ENCODE measurements at regions not wholly inside any gene's neighbourhood (a gene's known extent, or its start where the extent isn't known, plus 50 kb on each side); places are given as distances from the start of the nearest gene placed in this dataset.
"Not testable (repeated sequence)": the region's sequence is repeated elsewhere in the genome, so short reads cannot be mapped to it uniquely, and the experiment has no call there.

GRCh38 chr12:14201291-14201690 is 164.2 kb upstream of the ATF7IP start:
- DNase-seq (ENCODE audit: low read depth in 4 of 4, low spot score in 2 of 4), result no peak

GRCh38 chr12:14207905-14208551 is 157.5 kb upstream of the ATF7IP start:
- peak in 2 of 4 donors; percentile 29 to 39 for DNase-seq (ENCODE audit: low read depth in 4 of 4, low spot score in 2 of 4)

GRCh38 chr12:14211947-14212387 is 153.5 kb upstream of the ATF7IP start:
- no peak for DNase-seq (ENCODE audit: low read depth in 4 of 4, low spot score in 2 of 4)

GRCh38 chr12:14213542-14213941 is 151.9 kb upstream of the ATF7IP start:
- no peak for DNase-seq (ENCODE audit: low read depth in 4 of 4, low spot score in 2 of 4)

- no peak for DNase-seq (ENCODE audit: low read depth in 4 of 4, low spot score in 2 of 4)
Measured at GRCh38 chr12:14214495-14214894, 151.0 kb upstream of the ATF7IP start.

- DNase-seq (ENCODE audit: low read depth in 4 of 4, low spot score in 2 of 4), result not testable (repeated sequence)
Measured at GRCh38 chr12:14215949-14216348, 149.5 kb upstream of the ATF7IP start.

GRCh38 chr12:14216405-14217294 is 148.8 kb upstream of the ATF7IP start:
- no peak for DNase-seq (ENCODE audit: low read depth in 4 of 4, low spot score in 2 of 4)

- DNase-seq (ENCODE audit: low read depth in 4 of 4, low spot score in 2 of 4), result no peak
Measured at GRCh38 chr12:14219156-14219555, 146.3 kb upstream of the ATF7IP start.

GRCh38 chr12:14219670-14220069 is 145.8 kb upstream of the ATF7IP start:
- DNase-seq (ENCODE audit: low read depth in 4 of 4, low spot score in 2 of 4), result not testable (repeated sequence)

GRCh38 chr12:14225064-14225463 is 140.4 kb upstream of the ATF7IP start:
- no peak for DNase-seq (ENCODE audit: low read depth in 4 of 4, low spot score in 2 of 4)

- not testable (repeated sequence) for DNase-seq (ENCODE audit: low read depth in 4 of 4, low spot score in 2 of 4)
Measured at GRCh38 chr12:14235176-14235575, 130.3 kb upstream of the ATF7IP start.

- DNase-seq (ENCODE audit: low read depth in 4 of 4, low spot score in 2 of 4), result not testable (repeated sequence)
Measured at GRCh38 chr12:14236641-14237040, 128.8 kb upstream of the ATF7IP start.

- no peak for DNase-seq (ENCODE audit: low read depth in 4 of 4, low spot score in 2 of 4)
Measured at GRCh38 chr12:14238221-14238792, 127.2 kb upstream of the ATF7IP start.

- DNase-seq (ENCODE audit: low read depth in 4 of 4, low spot score in 2 of 4), result no peak
Measured at GRCh38 chr12:14239350-14239934, 126.0 kb upstream of the ATF7IP start.

- DNase-seq (ENCODE audit: low read depth in 4 of 4, low spot score in 2 of 4), result no peak
Measured at GRCh38 chr12:14239935-14240872, 125.3 kb upstream of the ATF7IP start.

- DNase-seq (ENCODE audit: low read depth in 4 of 4, low spot score in 2 of 4), result no peak
Measured at GRCh38 chr12:14240873-14241220, 124.6 kb upstream of the ATF7IP start.

- DNase-seq (ENCODE audit: low read depth in 4 of 4, low spot score in 2 of 4), result not testable (repeated sequence)
Measured at GRCh38 chr12:14242825-14243224, 122.7 kb upstream of the ATF7IP start.

- no peak for DNase-seq (ENCODE audit: low read depth in 4 of 4, low spot score in 2 of 4)
Measured at GRCh38 chr12:14243941-14244340, 121.5 kb upstream of the ATF7IP start.

- DNase-seq (ENCODE audit: low read depth in 4 of 4, low spot score in 2 of 4), result no peak
Measured at GRCh38 chr12:14244876-14245669, 120.4 kb upstream of the ATF7IP start.
